PC-9 (cell line): ENCODE measurements at regions not wholly inside any gene's neighbourhood (a gene's known extent, or its start where the extent isn't known, plus 50 kb on each side); places are given as distances from the start of the nearest gene placed in this dataset.

Experiments used
- BruUV-seq: library from RNA; stranded (reverse); fragments of 400-500 nt; replicated peaks from 2 replicates; lab custom pipeline; 2021; lab: Mats Ljungman, UMichigan
- CTCF ChIA-PET: fragments of 300-600 bp; sonication (Branson Sonifier 250); formaldehyde crosslinking; loops from one replicate; lab custom pipeline; 2022; ENCODE audit warnings: antibody characterized with exemption; lab: Charles Lee
- POLR2A ChIA-PET: fragments of 300-600 bp; sonication (Branson Sonifier 250); formaldehyde crosslinking; loops from one replicate; lab custom pipeline; 2022; ENCODE audit warnings: antibody characterized with exemption; ENCODE audit not compliant: unreplicated experiment; lab: Charles Lee
- DNase-seq, 2 experiments: peaks; one replicate each; pipeline versions ENCODE4 v3.0.0 to v3.0.0-alpha.2; 2015 to 2022; ENCODE audit warnings: mixed read lengths in 1 of 2
- H2AFZ ChIP-seq: fragments of 200-600 bp; sonication (generic); 2 replicates; pipeline ENCODE4 v1.8.1; 2017; ENCODE audit warnings: antibody characterized with exemption
- H3F3A ChIP-seq: fragments of 200-600 bp; sonication (generic); 2 replicates; pipeline ENCODE4 v1.8.1; 2017; ENCODE audit warnings: antibody characterized with exemption, mild to moderate bottlenecking, low read depth; ENCODE audit not compliant: insufficient read depth
- H3K27ac ChIP-seq: fragments of 200-600 bp; sonication (generic); 2 replicates; pipeline ENCODE4 v1.6.1; 2016; ENCODE audit warnings: mixed run types
- H3K27me3 ChIP-seq: fragments of 200-600 bp; sonication (generic); 2 replicates; pipeline ENCODE4 v1.6.1; 2016; ENCODE audit warnings: low read depth, mixed run types; ENCODE audit not compliant: insufficient read depth
- H3K36me3 ChIP-seq: fragments of 200-600 bp; sonication (generic); 2 replicates; pipeline ENCODE4 v1.6.1; 2016; ENCODE audit warnings: low read depth, mixed run types
- H3K4me1 ChIP-seq: fragments of 200-600 bp; sonication (generic); replicated peaks from 2 replicates; pipeline ENCODE4 v1.6.1; 2016; ENCODE audit warnings: mixed run types; ENCODE audit not compliant: insufficient read depth
- H3K4me2 ChIP-seq: fragments of 200-600 bp; sonication (generic); 2 replicates; pipeline ENCODE4 v1.6.1; 2017; ENCODE audit warnings: mixed run types
- H3K4me3 ChIP-seq: fragments of 200-600 bp; sonication (generic); 2 replicates; pipeline ENCODE4 v1.6.1; 2016; ENCODE audit warnings: mixed run types
- H3K79me2 ChIP-seq: fragments of 200-600 bp; sonication (generic); 2 replicates; pipeline ENCODE4 v1.6.1; 2017; ENCODE audit warnings: low read depth, mixed run types
- H3K9me2 ChIP-seq: fragments of 200-600 bp; sonication (generic); 2 replicates; pipeline ENCODE4 v1.8.1; 2017; ENCODE audit warnings: mild to moderate bottlenecking; ENCODE audit not compliant: insufficient read depth
- H3K9me3 ChIP-seq: fragments of 200-600 bp; sonication (generic); 2 replicates; pipeline ENCODE4 v1.8.1; 2016; ENCODE audit warnings: low read depth; ENCODE audit not compliant: insufficient read depth
- H4K20me1 ChIP-seq: fragments of 200-600 bp; sonication (generic); 2 replicates; pipeline ENCODE4 v1.8.1; 2017; ENCODE audit not compliant: insufficient read depth
- CTCF ChIP-seq: fragments of 200-600 bp; sonication (generic); conservative IDR thresholded peaks from 2 replicates; pipeline ENCODE4 v1.6.1; 2017; ENCODE audit warnings: mixed run types, antibody characterized with exemption, mild to moderate bottlenecking, moderate library complexity
- EZH2 ChIP-seq: fragments of 200-600 bp; sonication (generic); IDR thresholded peaks from 2 replicates; pipeline ENCODE4 v1.8.0; 2017; ENCODE audit warnings: antibody characterized with exemption, low read depth
- intact Hi-C: fragments of 100-400 bp; cut with micrococcal nuclease; formaldehyde crosslinking; loops from one replicate; pipeline ENCODE4 v1.10.0; 2022; ENCODE audit not compliant: unreplicated experiment

GRCh38 chr21:35602811-35603362 lies 457.4 kb downstream of the SETD4 start:
- DNase-seq, result no peak
- intact Hi-C loops, result no loop called here
- CTCF ChIA-PET, result no interaction called here

GRCh38 chr21:35601211-35601610 lies 459.1 kb downstream of the SETD4 start:
- BruUV-seq, result no TSS peak
- H3K27ac ChIP-seq, result no peak overlapping the region
- no peaks in the 10 kb centered on the region for H3K9me2 ChIP-seq
- POLR2A ChIA-PET, result no interaction called here
- H3K27me3 ChIP-seq, result no peaks in the 10 kb centered on the region
- H3K36me3 ChIP-seq, result no peaks in the 10 kb centered on the region
- no peaks in the 10 kb centered on the region for H3F3A ChIP-seq
- CTCF ChIA-PET, result no interaction called here
- intact Hi-C loops, result no loop called here
- no peak for DNase-seq
- H3K4me3 ChIP-seq, result no peak overlapping the region
- TF ChIP-seq EZH2 (no peak), CTCF (no peak)
- H2AFZ ChIP-seq, result no peak overlapping the region
- no peaks in the 10 kb centered on the region for H3K4me1 ChIP-seq
- no peak overlapping the region for H3K4me2 ChIP-seq
- H3K9me3 ChIP-seq, result no peaks in the 10 kb centered on the region
- H3K79me2 ChIP-seq, result no peaks in the 10 kb centered on the region
- H4K20me1 ChIP-seq, result no peaks in the 10 kb centered on the region

More at GRCh38 chr21:35602811-35603362, 457.4 kb downstream of the SETD4 start:
- H3K79me2 ChIP-seq, result no peaks in the 10 kb centered on the region
- no peaks in the 10 kb centered on the region for H3K9me2 ChIP-seq
- no peaks in the 10 kb centered on the region for H4K20me1 ChIP-seq
- H3K4me2 ChIP-seq, result no peak overlapping the region
- no peaks in the 10 kb centered on the region for H3F3A ChIP-seq
- BruUV-seq, result no TSS peak
- no peaks in the 10 kb centered on the region for H3K4me1 ChIP-seq
- no peaks in the 10 kb centered on the region for H3K27me3 ChIP-seq
- H3K36me3 ChIP-seq, result no peaks in the 10 kb centered on the region
- H3K4me3 ChIP-seq, result no peak overlapping the region
- POLR2A ChIA-PET, result no interaction called here
- no peaks in the 10 kb centered on the region for H3K9me3 ChIP-seq
- no peak for TF ChIP-seq CTCF
- TF ChIP-seq EZH2, result no peak
- H2AFZ ChIP-seq, result no peak overlapping the region
- no peak overlapping the region for H3K27ac ChIP-seq

GRCh38 chr21:35599164-35599563 lies 461.2 kb downstream of the SETD4 start:
- intact Hi-C loops, result no loop called here
- Histone ChIP-seq H3K27me3 (no peaks in the 10 kb centered on the region), H3K27ac (no peak overlapping the region), H3K4me3 (no peak overlapping the region), H3K79me2 (no peaks in the 10 kb centered on the region), H3F3A (no peaks in the 10 kb centered on the region), H3K9me2 (no peaks in the 10 kb centered on the region), H3K36me3 (no peaks in the 10 kb centered on the region), H3K4me1 (no peaks in the 10 kb centered on the region), H3K4me2 (no peak overlapping the region), H4K20me1 (no peaks in the 10 kb centered on the region), H3K9me3 (no peaks in the 10 kb centered on the region), H2AFZ (no peak overlapping the region)
- no peak for TF ChIP-seq EZH2
- TF ChIP-seq CTCF, result no peak
- no TSS peak for BruUV-seq
- DNase-seq, result no peak
- POLR2A ChIA-PET, result no interaction called here
- CTCF ChIA-PET, result no interaction called here
